ENCODE measurements at regions not wholly inside any gene's neighbourhood (a gene's known extent, or its start where the extent isn't known, plus 50 kb on each side); places are given as distances from the start of the nearest gene placed in this dataset.

DNA sequence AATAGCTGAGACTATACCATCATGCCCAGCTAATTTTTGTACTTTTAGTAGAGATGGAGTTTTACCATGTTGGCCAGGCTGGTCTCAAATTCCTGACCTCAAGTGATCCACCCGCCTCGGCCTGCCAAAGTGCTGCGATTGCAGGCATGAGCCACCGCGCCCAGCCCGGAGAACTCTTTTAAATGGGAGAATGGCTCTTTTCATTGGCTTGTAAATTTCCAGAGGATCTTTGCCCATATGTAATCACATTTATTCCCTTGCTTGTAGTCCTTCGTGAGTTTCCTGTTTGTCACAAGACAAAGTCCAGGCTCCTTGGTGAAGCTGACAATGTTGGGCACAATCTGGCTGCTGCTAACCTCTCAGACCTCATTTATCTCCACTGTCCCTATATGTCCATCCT, 135.1 kb downstream of the CEP57L1 start:
- TF ChIP-seq EP300 (IDR thresholded peaks at IDR 0.05) = no peak
- TF ChIP-seq CTCF (IDR thresholded peaks at IDR 0.05) = no peak
- no peak for TF ChIP-seq POLR2A (IDR thresholded peaks at IDR 0.05; ENCODE audit: low read depth)
